ENCODE measurements at regions not wholly inside any gene's neighbourhood (a gene's known extent, or its start where the extent isn't known, plus 50 kb on each side); places are given as distances from the start of the nearest gene placed in this dataset.

GRCh38 chr12:107296681-107297089 lies 203.3 kb upstream of the CRY1 start:
- no peaks in the 10 kb centered on the region for H3K27me3 ChIP-seq (ENCODE audit: low read length)
- H3K27ac ChIP-seq (ENCODE audit: low read depth, low read length) = no peak overlapping the region
- H4K20me1 ChIP-seq (ENCODE audit: low read depth, low read length) = no peaks in the 10 kb centered on the region
- H3K36me3 ChIP-seq (ENCODE audit: low read length) = no peaks in the 10 kb centered on the region
- no peaks in the 10 kb centered on the region for H3K9me2 ChIP-seq (replicated peaks; ENCODE audit: insufficient read depth, low read length)
- H3F3A ChIP-seq (ENCODE audit: insufficient read depth) = no peaks in the 10 kb centered on the region
- H3K9me3 ChIP-seq (ENCODE audit: insufficient read depth, low read length) = no peaks in the 10 kb centered on the region
- H3K79me2 ChIP-seq (ENCODE audit: insufficient read depth, low read length) = no peaks in the 10 kb centered on the region
- TF ChIP-seq CTCF (IDR thresholded peaks at IDR 0.05; ENCODE audit: insufficient read depth, low read length, poor library complexity, severe bottlenecking) = no peak
- no peak for TF ChIP-seq EZH2phosphoT487 (conservative IDR thresholded peaks at IDR 0.05; ENCODE audit: low read length)
- no peak overlapping the region for H3K4me2 ChIP-seq (ENCODE audit: low read depth, low read length, poor library complexity, severe bottlenecking)
- no peak overlapping the region for H3K9ac ChIP-seq (ENCODE audit: low read length)
- H3K4me3 ChIP-seq (ENCODE audit: insufficient read depth, low read length, poor library complexity, severe bottlenecking) = no peak overlapping the region
- no peak overlapping the region for H2AFZ ChIP-seq (ENCODE audit: low read depth, low read length, severe bottlenecking)

GRCh38 chr12:107302649-107303341 lies 209.4 kb upstream of the CRY1 start:
- Histone ChIP-seq H3K27ac (ENCODE audit: low read depth, low read length) (no peak overlapping the region), H2AFZ (ENCODE audit: low read depth, low read length, severe bottlenecking) (no peak overlapping the region), H4K20me1 (ENCODE audit: low read depth, low read length) (no peaks in the 10 kb centered on the region)

GRCh38 chr12:107304588-107305532 lies 211.5 kb upstream of the CRY1 start:
- Histone ChIP-seq H3K9ac (ENCODE audit: low read length) (no peak overlapping the region), H4K20me1 (ENCODE audit: low read depth, low read length) (no peaks in the 10 kb centered on the region), H3K4me2 (ENCODE audit: low read depth, low read length, poor library complexity, severe bottlenecking) (no peak overlapping the region), H3K36me3 (ENCODE audit: low read length) (no peaks in the 10 kb centered on the region), H3K9me3 (ENCODE audit: insufficient read depth, low read length) (no peaks in the 10 kb centered on the region), H3K27ac (ENCODE audit: low read depth, low read length) (no peak overlapping the region), H3K27me3 (ENCODE audit: low read length) (peaks cover 4% of the 10 kb centered on the region; the same call in 1 of the 2 replicates), H3K9me2 (replicated peaks; ENCODE audit: insufficient read depth, low read length) (no peaks in the 10 kb centered on the region), H3K4me3 (ENCODE audit: insufficient read depth, low read length, poor library complexity, severe bottlenecking) (no peak overlapping the region), H2AFZ (ENCODE audit: low read depth, low read length, severe bottlenecking) (no peak overlapping the region), H3K79me2 (ENCODE audit: insufficient read depth, low read length) (no peaks in the 10 kb centered on the region), H3F3A (ENCODE audit: insufficient read depth) (no peaks in the 10 kb centered on the region)
- TF ChIP-seq CTCF (IDR thresholded peaks at IDR 0.05; ENCODE audit: insufficient read depth, low read length, poor library complexity, severe bottlenecking) (no peak), EZH2phosphoT487 (conservative IDR thresholded peaks at IDR 0.05; ENCODE audit: low read length) (no peak)

More at GRCh38 chr12:107302649-107303341, 209.4 kb upstream of the CRY1 start:
- no peak overlapping the region for H3K9ac ChIP-seq (ENCODE audit: low read length)
- no peak overlapping the region for H3K4me3 ChIP-seq (ENCODE audit: insufficient read depth, low read length, poor library complexity, severe bottlenecking)
- no peaks in the 10 kb centered on the region for H3K36me3 ChIP-seq (ENCODE audit: low read length)
- H3F3A ChIP-seq (ENCODE audit: insufficient read depth) = no peaks in the 10 kb centered on the region
- no peaks in the 10 kb centered on the region for H3K9me2 ChIP-seq (replicated peaks; ENCODE audit: insufficient read depth, low read length)
- no peak overlapping the region for H3K4me2 ChIP-seq (ENCODE audit: low read depth, low read length, poor library complexity, severe bottlenecking)
- no peaks in the 10 kb centered on the region for H3K9me3 ChIP-seq (ENCODE audit: insufficient read depth, low read length)
- H3K79me2 ChIP-seq (ENCODE audit: insufficient read depth, low read length) = no peaks in the 10 kb centered on the region
- peaks cover 4% of the 10 kb centered on the region; the same call in 1 of the 2 replicates for H3K27me3 ChIP-seq (ENCODE audit: low read length)
- TF ChIP-seq EZH2phosphoT487 (conservative IDR thresholded peaks at IDR 0.05; ENCODE audit: low read length) = no peak
- no peak for TF ChIP-seq CTCF (IDR thresholded peaks at IDR 0.05; ENCODE audit: insufficient read depth, low read length, poor library complexity, severe bottlenecking)

Data from SU-DHL-6 (cell line).